ENCODE measurements at regions not wholly inside any gene's neighbourhood (a gene's known extent, or its start where the extent isn't known, plus 50 kb on each side); places are given as distances from the start of the nearest gene placed in this dataset.
"Not testable (repeated sequence)": the region's sequence is repeated elsewhere in the genome, so short reads cannot be mapped to it uniquely, and the experiment has no call there.

- Mint-ChIP-seq H3K9me3 (no peaks in the 10 kb centered on the region), H3K36me3 (no peaks in the 10 kb centered on the region)
- no peak for DNase-seq
Observed at GRCh38 chrX:142312591-142312990, 107.5 kb upstream of the MAGEC2 start.

GRCh38 chrX:142299406-142299805 is 94.3 kb upstream of the MAGEC2 start:
- Mint-ChIP-seq H3K27ac (no peak overlapping the region), H3K4me1 (no peaks in the 10 kb centered on the region), H3K9me3 (no peaks in the 10 kb centered on the region), H3K36me3 (no peaks in the 10 kb centered on the region), H3K4me3 (no peak overlapping the region), H3K27me3 (no peaks in the 10 kb centered on the region)
- DNase-seq (no peak), ATAC-seq (replicated peaks) (no peak)

More at GRCh38 chrX:142312591-142312990, 107.5 kb upstream of the MAGEC2 start:
- no peaks in the 10 kb centered on the region for H3K27me3 Mint-ChIP-seq
- no peak overlapping the region for H3K4me3 Mint-ChIP-seq
- H3K4me1 Mint-ChIP-seq = no peaks in the 10 kb centered on the region
- H3K27ac Mint-ChIP-seq = no peak overlapping the region
- ATAC-seq (replicated peaks) = no peak

GRCh38 chrX:142296421-142296820 is 91.3 kb upstream of the MAGEC2 start:
- H3K36me3 Mint-ChIP-seq = no peaks in the 10 kb centered on the region
- ATAC-seq (replicated peaks) (no peak), DNase-seq (no peak)
- H3K9me3 Mint-ChIP-seq = peaks cover 0 to 1% of the 10 kb centered on the region in 2 donors
- H3K27ac Mint-ChIP-seq = no peak overlapping the region
- no peaks in the 10 kb centered on the region for H3K4me1 Mint-ChIP-seq
- no peak overlapping the region for H3K4me3 Mint-ChIP-seq
- H3K27me3 Mint-ChIP-seq = no peaks in the 10 kb centered on the region

GRCh38 chrX:142295190-142295589 is 90.1 kb upstream of the MAGEC2 start:
- Mint-ChIP-seq H3K36me3 (no peaks in the 10 kb centered on the region), H3K27me3 (no peaks in the 10 kb centered on the region), H3K4me3 (no peak overlapping the region), H3K9me3 (peaks cover 0 to 1% of the 10 kb centered on the region in 2 donors), H3K27ac (no peak overlapping the region), H3K4me1 (no peaks in the 10 kb centered on the region)
- ATAC-seq (replicated peaks) = no peak
- no peak for DNase-seq

- H3K9me3 Mint-ChIP-seq = peaks cover 0 to 15% of the 10 kb centered on the region in 2 donors
- H3K27me3 Mint-ChIP-seq; H3K4me1 Mint-ChIP-seq; H3K4me3 Mint-ChIP-seq; ATAC-seq (replicated peaks); DNase-seq; H3K36me3 Mint-ChIP-seq; H3K27ac Mint-ChIP-seq: not testable (repeated sequence)
Observed at GRCh38 chrX:142270166-142270565, 65.1 kb upstream of the MAGEC2 start.

- Mint-ChIP-seq H3K4me1 (no peaks in the 10 kb centered on the region), H3K27ac (no peak overlapping the region), H3K4me3 (no peak overlapping the region), H3K9me3 (peaks cover 0 to 7% of the 10 kb centered on the region in 2 donors), H3K36me3 (no peaks in the 10 kb centered on the region), H3K27me3 (no peaks in the 10 kb centered on the region)
- DNase-seq = no peak
- no peak for ATAC-seq (replicated peaks)
Observed at GRCh38 chrX:142266417-142266816, 61.3 kb upstream of the MAGEC2 start.

- not testable (repeated sequence) for H3K4me3 Mint-ChIP-seq; DNase-seq; ATAC-seq (replicated peaks); H3K4me1 Mint-ChIP-seq; H3K27me3 Mint-ChIP-seq; H3K36me3 Mint-ChIP-seq; H3K9me3 Mint-ChIP-seq; H3K27ac Mint-ChIP-seq
Observed at GRCh38 chrX:142265549-142265948, 60.5 kb upstream of the MAGEC2 start.

- H3K4me3 Mint-ChIP-seq = no peak overlapping the region
- H3K36me3 Mint-ChIP-seq = no peaks in the 10 kb centered on the region
- no peaks in the 10 kb centered on the region for H3K27me3 Mint-ChIP-seq
- ATAC-seq (replicated peaks) (no peak), DNase-seq (no peak)
- H3K27ac Mint-ChIP-seq = no peak overlapping the region
- H3K9me3 Mint-ChIP-seq = peaks cover 0 to 3% of the 10 kb centered on the region in 2 donors
- H3K4me1 Mint-ChIP-seq = no peaks in the 10 kb centered on the region
Observed at GRCh38 chrX:142256935-142257334, 51.8 kb upstream of the MAGEC2 start.
